K562 (cell line): ENCODE measurements at regions not wholly inside any gene's neighbourhood (a gene's known extent, or its start where the extent isn't known, plus 50 kb on each side); places are given as distances from the start of the nearest gene placed in this dataset.
"Not testable (repeated sequence)": the region's sequence is repeated elsewhere in the genome, so short reads cannot be mapped to it uniquely, and the experiment has no call there.

Experiments used
- ATAC-seq: fragments of 200-7000 bp; cut with Tn5 transposase; 3 replicates; pipeline ENCODE4 v1.9.1; 2020; ENCODE audit warnings: moderate library complexity
- BruUV-seq: library from RNA; stranded (reverse); fragments of 400-500 nt; replicated peaks from 2 replicates; lab custom pipeline; 2021; lab: Mats Ljungman, UMichigan
- CTCF ChIA-PET: fragments of 300-600 bp; formaldehyde crosslinking; extraction: SDS; loops from one replicate; lab custom pipeline; 2021; ENCODE audit warnings: low intra/inter-chr PET ratio; lab: Yijun Ruan, JAX
- POLR2A ChIA-PET: fragments of 300-600, 350-650 bp; sonication (Branson Sonifier 250); formaldehyde crosslinking; extraction: SDS; loops from one replicate; lab custom pipeline; 2021; ENCODE audit warnings: antibody characterized with exemption, inconsistent platforms; lab: Yijun Ruan, JAX
- DNase-seq, 4 experiments: peaks; one replicate each; pipeline versions ENCODE4 v3.0.0 to v3.0.0-alpha.2; 2011 to 2018; ENCODE audit warnings: low spot score in 3 of 4, mixed read lengths in 3 of 4; ENCODE audit errors: extremely low read depth in 1 of 4
- FAIRE-seq: peaks from 2 replicates; lab custom pipeline; 2011; peaks lifted over from hg19 to GRCh38; lab: Jason Lieb, UNC
- H2AFZ ChIP-seq: 2 replicates; pipeline ENCODE4 v1.6.0; 2011; ENCODE audit warnings: low read depth, low read length, control low read depth, inconsistent platforms
- H3K27ac ChIP-seq: fragments of 200-600 bp; 3 replicates; pipeline ENCODE4 v1.8.0; 2011; ENCODE audit warnings: low read depth, mild to moderate bottlenecking, control low read depth, inconsistent platforms, low read length, moderate library complexity, mixed read lengths; ENCODE audit errors: extremely low read depth
- H3K27me3 ChIP-seq, 2 experiments: fragments of 300-600 bp in 1 of 2; 2 replicates in 1 of 2; 3 replicates in 1 of 2; pipeline versions ENCODE4 v1.6.0 to v1.8.0; 2011; ENCODE audit warnings: inconsistent platforms in 2 of 2, low read length in 2 of 2, mild to moderate bottlenecking in 1 of 2, mixed read lengths in 1 of 2, moderate library complexity in 1 of 2; ENCODE audit not compliant: control insufficient read depth in 2 of 2, insufficient read depth in 2 of 2
- H3K36me3 ChIP-seq: fragments of 300-600 bp; 3 replicates; pipeline ENCODE4 v1.8.0; 2011; ENCODE audit warnings: mild to moderate bottlenecking, low read length, inconsistent platforms; ENCODE audit not compliant: control insufficient read depth, insufficient read depth
- H3K4me1 ChIP-seq, 2 experiments: fragments of 200-600 bp in 1 of 2; replicated peaks in 1 of 2; 2 replicates in 1 of 2; 3 replicates in 1 of 2; pipeline versions ENCODE4 v1.5.1 to v1.8.0; 2011; ENCODE audit warnings: inconsistent platforms in 2 of 2, low read length in 2 of 2, mild to moderate bottlenecking in 1 of 2, mixed read lengths in 1 of 2, moderate library complexity in 1 of 2; ENCODE audit not compliant: control insufficient read depth in 2 of 2, insufficient read depth in 2 of 2
- H3K4me2 ChIP-seq: 2 replicates; pipeline ENCODE4 v1.6.1; 2011; ENCODE audit warnings: low read length, control low read depth, inconsistent platforms, mixed read lengths; ENCODE audit not compliant: insufficient read depth
- H3K4me3 ChIP-seq: fragments of 200-600 bp; sonication (generic), shearing (Covaris generic); 2 replicates; pipeline ENCODE4 v1.5.1; 2016; ENCODE audit warnings: control low read depth, inconsistent platforms
- H3K79me2 ChIP-seq: fragments of 200-600 bp; 3 replicates; pipeline ENCODE4 v1.8.0; 2011; ENCODE audit warnings: low read length, inconsistent platforms; ENCODE audit not compliant: control insufficient read depth, insufficient read depth
- H3K9ac ChIP-seq, 2 experiments: 2 replicates each; pipeline versions ENCODE4 v1.6.0 to v1.6.1; 2011; ENCODE audit warnings: low read depth in 2 of 2, low read length in 2 of 2, control low read depth in 1 of 2, inconsistent platforms in 1 of 2, mild to moderate bottlenecking in 1 of 2, mixed read lengths in 1 of 2; ENCODE audit not compliant: insufficient read depth in 1 of 2
- H3K9me1 ChIP-seq: one replicate; pipeline ENCODE4 v1.6.0; 2011; ENCODE audit warnings: inconsistent platforms, mild to moderate bottlenecking, low read length, moderate library complexity; ENCODE audit not compliant: control insufficient read depth, insufficient read depth
- H3K9me3 ChIP-seq: replicated peaks from 2 replicates; pipeline ENCODE4 v1.5.1; 2011; ENCODE audit warnings: low read depth, low read length, inconsistent platforms; ENCODE audit not compliant: control insufficient read depth, insufficient read depth
- H4K20me1 ChIP-seq: replicated peaks from 2 replicates; pipeline ENCODE4 v1.6.1; 2011; ENCODE audit warnings: low read length, inconsistent platforms, mixed read lengths; ENCODE audit not compliant: control insufficient read depth, insufficient read depth
- CTBP1 ChIP-seq: fragments of 450-650 bp; IDR thresholded peaks from 2 replicates; pipeline ENCODE4 v1.6.1; 2016; ENCODE audit warnings: borderline replicate concordance
- ZNF311 ChIP-seq: fragments of 250-450 bp; sonication (Bioruptor Pico); IDR thresholded peaks from 2 replicates; pipeline ENCODE4 v1.4.0; 2020; ENCODE audit warnings: mild to moderate bottlenecking, moderate library complexity
- WGBS: fragments of 100-300 bp; shearing (Covaris generic); methylation state at CpG from one replicate; pipeline ENCODE4 v1.1.6; 2016; ENCODE audit warnings: low coverage, mixed read lengths; ENCODE audit not compliant: insufficient coverage; ENCODE audit errors: missing lambda C conversion rate; 5-methylcytosine and 5-hydroxymethylcytosine counted together
- in situ Hi-C: fragments of 300-500 bp; cut with MboI; formaldehyde crosslinking; loops from 4 replicates; pipeline ENCODE4 v1.15.0; 2018; ENCODE audit warnings: inconsistent platforms, mixed read lengths
- intact Hi-C: fragments of 100-400 bp; cut with micrococcal nuclease; formaldehyde crosslinking; loops from 2 replicates; pipeline ENCODE4 v1.14.2; 2022
- TF ChIP-seq, protein P1 (sequence below): fragments of 450-650 bp; IDR thresholded peaks from 2 replicates; pipeline ENCODE4 v1.6.1; 2017; ENCODE audit warnings: antibody characterized with exemption, mild to moderate bottlenecking
- TF ChIP-seq, protein P2 (sequence below), 2 experiments: fragments of 250-450 bp in 1 of 2; fragments of 450-650 bp in 1 of 2; sonication (Bioruptor Pico) in 1 of 2; IDR thresholded peaks; 2 replicates each; pipeline versions ENCODE4 v1.6.1 to v1.8.0; 2016 to 2021; ENCODE audit warnings: mild to moderate bottlenecking in 2 of 2, moderate library complexity in 2 of 2, missing compliant biosample characterization in 1 of 2, missing genetic modification characterization in 1 of 2

DNA sequence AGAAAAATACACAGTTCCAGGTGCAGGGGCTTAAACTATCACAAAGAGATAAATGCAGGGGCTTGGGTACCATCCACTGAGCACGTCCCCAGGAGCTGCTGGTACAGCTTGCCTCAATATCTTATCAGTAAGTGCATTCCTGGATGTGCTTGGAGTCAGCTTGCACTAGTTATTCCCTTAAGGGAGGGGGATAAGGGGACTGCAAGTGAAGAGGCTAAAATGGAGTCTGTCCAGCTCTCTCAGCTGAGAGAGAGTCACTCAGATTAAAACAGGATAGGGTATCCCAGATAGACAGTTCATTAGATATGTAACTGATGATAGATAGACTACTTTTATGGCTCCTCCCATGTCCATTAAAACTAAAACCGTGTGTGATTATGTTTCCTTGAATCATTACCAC is 82.5 kb downstream of the PRR15 start:
- POLR2A ChIA-PET: interaction anchor here (0.6 kb wide), 1 partner anchor 212 kb away, joined by 3 read pairs; no protein-coding TSS in a partner anchor
- H3K9me3 ChIP-seq, intact Hi-C loops, ATAC-seq, H3K9ac ChIP-seq, FAIRE-seq, in situ Hi-C loops, H3K27me3 ChIP-seq, H3K79me2 ChIP-seq, CTCF ChIA-PET, BruUV-seq, H4K20me1 ChIP-seq, H3K36me3 ChIP-seq, H3K4me2 ChIP-seq, H3K4me3 ChIP-seq, DNase-seq, H3K27ac ChIP-seq, H3K9me1 ChIP-seq, H2AFZ ChIP-seq: not testable (repeated sequence)
- H3K4me1 ChIP-seq: peaks cover 29 to 32% of the 10 kb centered on the region in 2 experiments
- 4% methylated on average over 2 of the region's 2 CpGs for WGBS
- TF ChIP-seq, protein P1, sequence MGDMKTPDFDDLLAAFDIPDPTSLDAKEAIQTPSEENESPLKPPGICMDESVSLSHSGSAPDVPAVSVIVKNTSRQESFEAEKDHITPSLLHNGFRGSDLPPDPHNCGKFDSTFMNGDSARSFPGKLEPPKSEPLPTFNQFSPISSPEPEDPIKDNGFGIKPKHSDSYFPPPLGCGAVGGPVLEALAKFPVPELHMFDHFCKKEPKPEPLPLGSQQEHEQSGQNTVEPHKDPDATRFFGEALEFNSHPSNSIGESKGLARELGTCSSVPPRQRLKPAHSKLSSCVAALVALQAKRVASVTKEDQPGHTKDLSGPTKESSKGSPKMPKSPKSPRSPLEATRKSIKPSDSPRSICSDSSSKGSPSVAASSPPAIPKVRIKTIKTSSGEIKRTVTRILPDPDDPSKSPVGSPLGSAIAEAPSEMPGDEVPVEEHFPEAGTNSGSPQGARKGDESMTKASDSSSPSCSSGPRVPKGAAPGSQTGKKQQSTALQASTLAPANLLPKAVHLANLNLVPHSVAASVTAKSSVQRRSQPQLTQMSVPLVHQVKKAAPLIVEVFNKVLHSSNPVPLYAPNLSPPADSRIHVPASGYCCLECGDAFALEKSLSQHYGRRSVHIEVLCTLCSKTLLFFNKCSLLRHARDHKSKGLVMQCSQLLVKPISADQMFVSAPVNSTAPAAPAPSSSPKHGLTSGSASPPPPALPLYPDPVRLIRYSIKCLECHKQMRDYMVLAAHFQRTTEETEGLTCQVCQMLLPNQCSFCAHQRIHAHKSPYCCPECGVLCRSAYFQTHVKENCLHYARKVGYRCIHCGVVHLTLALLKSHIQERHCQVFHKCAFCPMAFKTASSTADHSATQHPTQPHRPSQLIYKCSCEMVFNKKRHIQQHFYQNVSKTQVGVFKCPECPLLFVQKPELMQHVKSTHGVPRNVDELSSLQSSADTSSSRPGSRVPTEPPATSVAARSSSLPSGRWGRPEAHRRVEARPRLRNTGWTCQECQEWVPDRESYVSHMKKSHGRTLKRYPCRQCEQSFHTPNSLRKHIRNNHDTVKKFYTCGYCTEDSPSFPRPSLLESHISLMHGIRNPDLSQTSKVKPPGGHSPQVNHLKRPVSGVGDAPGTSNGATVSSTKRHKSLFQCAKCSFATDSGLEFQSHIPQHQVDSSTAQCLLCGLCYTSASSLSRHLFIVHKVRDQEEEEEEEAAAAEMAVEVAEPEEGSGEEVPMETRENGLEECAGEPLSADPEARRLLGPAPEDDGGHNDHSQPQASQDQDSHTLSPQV: 0 out of 2 replicates have a peak, but pooled peaks have one; percentile 61
- TF ChIP-seq, protein P2, sequence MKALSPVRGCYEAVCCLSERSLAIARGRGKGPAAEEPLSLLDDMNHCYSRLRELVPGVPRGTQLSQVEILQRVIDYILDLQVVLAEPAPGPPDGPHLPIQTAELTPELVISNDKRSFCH (CRISPR knock-in tag; IDR thresholded peaks at IDR 0.05): not testable (repeated sequence)
- TF ChIP-seq, protein P2 (tag; IDR thresholded peaks at IDR 0.05): 0 out of 2 replicates have a peak, but pooled peaks have one; percentile 18
- TF ChIP-seq ZNF311 (CRISPR knock-in tag): peak; percentile 70; the same call in 1 of the 2 replicates
- peak; percentile 54; the same call in 1 of the 2 replicates for TF ChIP-seq CTBP1
